Sigmoid colon (tissue), 6 donors: ENCODE measurements at regions not wholly inside any gene's neighbourhood (a gene's known extent, or its start where the extent isn't known, plus 50 kb on each side); places are given as distances from the start of the nearest gene placed in this dataset.

ENCODE experiments used
- DNase-seq: peaks from one replicate; pipeline ENCODE4 v3.0.0-alpha.2; 2019
- H3K27ac ChIP-seq, 4 donors: fragments of 200-600 bp; sonication (generic); one replicate each; pipeline ENCODE4 v1.5.1; 2016 to 2019; ENCODE audit warnings: mild to moderate bottlenecking in 1 of 4
- H3K27me3 ChIP-seq, 3 donors: fragments of 200-600 bp; sonication (generic); one replicate each; pipeline ENCODE4 v1.5.1; 2019; ENCODE audit warnings: mild to moderate bottlenecking in 1 of 3
- H3K36me3 ChIP-seq, 4 donors: fragments of 200-600 bp; sonication (generic); one replicate each; pipeline ENCODE4 v1.5.1; 2016 to 2019
- H3K4me1 ChIP-seq, 4 donors: fragments of 200-600 bp; sonication (generic); one replicate each; pipeline ENCODE4 v1.5.1; 2017 to 2019
- H3K4me3 ChIP-seq, 4 donors: fragments of 200-600 bp; sonication (generic); one replicate each; pipeline ENCODE4 v1.5.1; 2017 to 2019; ENCODE audit warnings: mild to moderate bottlenecking in 2 of 4, moderate library complexity in 1 of 4
- H3K9me3 ChIP-seq, 4 donors: fragments of 200-600 bp in 3 of 4; sonication (generic) in 3 of 4; one replicate each; pipeline versions ENCODE4 v1.5.1 to v1.6.1; 2013 to 2019
- EP300 ChIP-seq, 4 donors: sonication (generic); formaldehyde crosslinking; IDR thresholded peaks; one replicate each; pipeline ENCODE4 v1.6.1; 2017; ENCODE audit warnings: antibody characterized with exemption in 4 of 4
- POLR2A ChIP-seq, 2 donors: fragments of 450-650 bp; IDR thresholded peaks; one replicate each; pipeline ENCODE4 v1.6.1; 2016; ENCODE audit warnings: antibody characterized with exemption in 2 of 2, mild to moderate bottlenecking in 2 of 2, moderate library complexity in 2 of 2
- POLR2AphosphoS5 ChIP-seq, 4 donors: sonication (generic); formaldehyde crosslinking; IDR thresholded peaks; one replicate each; pipeline ENCODE4 v1.6.1; 2017; ENCODE audit warnings: antibody characterized with exemption in 4 of 4
- WGBS, 2 donors: extraction: QIAGEN DNeasy Blood & Tissue Kit; methylation state at CpG; one replicate each; pipeline ENCODE4 v1.1.7; 2013; 5-methylcytosine and 5-hydroxymethylcytosine counted together
- intact Hi-C: fragments of 100-400 bp; cut with DNase I; formaldehyde crosslinking; loops from one replicate; pipeline ENCODE4 v1.15.1; 2023
- TF ChIP-seq, protein P1 (sequence below), 4 experiments: fragments of 450-650 bp in 3 of 4; fragments of 200-600 bp in 1 of 4; IDR thresholded peaks; one replicate each; pipeline ENCODE4 v1.5.1; 2016 to 2019; ENCODE audit warnings: antibody characterized with exemption in 4 of 4, mild to moderate bottlenecking in 3 of 4, moderate library complexity in 2 of 4
- donor health status: healthy with polysubstance abuse.
- donor health status: healthy.

DNA sequence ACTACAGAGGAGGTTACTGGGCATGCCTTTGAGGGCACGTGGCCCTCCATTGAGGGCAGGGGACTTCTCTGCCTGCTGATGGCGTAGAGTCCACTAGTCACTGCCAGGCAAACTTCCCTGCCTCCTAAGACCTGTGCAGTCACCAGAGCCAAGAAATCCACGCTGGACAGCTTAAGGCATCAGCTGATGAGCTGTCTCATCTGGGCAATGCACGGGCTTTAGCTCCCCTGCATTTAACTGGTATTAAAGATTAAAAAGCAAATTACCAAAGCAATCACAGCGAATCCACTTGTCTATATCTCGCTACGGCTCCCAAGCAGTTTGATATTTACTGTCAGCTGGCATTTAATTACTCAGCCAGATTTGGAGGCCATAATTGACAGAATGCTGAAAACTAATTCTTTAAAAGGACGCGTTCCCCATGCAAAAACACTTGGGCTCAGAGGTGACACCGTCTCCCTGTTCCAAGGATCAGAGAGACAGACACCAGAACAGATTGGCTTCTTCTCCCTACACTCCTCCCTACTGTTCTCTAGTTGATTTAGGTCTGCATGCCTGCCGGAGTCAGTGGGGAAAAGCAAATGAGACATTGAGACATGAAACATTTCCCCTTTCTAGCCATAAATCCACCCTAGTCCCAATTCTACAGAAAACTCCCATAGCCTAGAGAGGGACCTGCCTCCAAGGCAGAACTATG, 68.5 kb downstream of the SPATA19 start:
- no peaks in the 10 kb centered on the region for H3K36me3 ChIP-seq
- intact Hi-C loops: no loop called here
- peaks cover 0 to 2% (median 0%) of the 10 kb centered on the region in 4 donors for H3K9me3 ChIP-seq
- 79% methylated on average over 11 of the region's 11 CpGs for WGBS, 2 donors
- no peaks in the 10 kb centered on the region for H3K27me3 ChIP-seq
- no peak overlapping the region for H3K4me3 ChIP-seq
- no peak for DNase-seq
- TF ChIP-seq POLR2AphosphoS5 (IDR thresholded peaks at IDR 0.05): no peak
- TF ChIP-seq EP300 (IDR thresholded peaks at IDR 0.05): no peak
- TF ChIP-seq, protein P1, sequence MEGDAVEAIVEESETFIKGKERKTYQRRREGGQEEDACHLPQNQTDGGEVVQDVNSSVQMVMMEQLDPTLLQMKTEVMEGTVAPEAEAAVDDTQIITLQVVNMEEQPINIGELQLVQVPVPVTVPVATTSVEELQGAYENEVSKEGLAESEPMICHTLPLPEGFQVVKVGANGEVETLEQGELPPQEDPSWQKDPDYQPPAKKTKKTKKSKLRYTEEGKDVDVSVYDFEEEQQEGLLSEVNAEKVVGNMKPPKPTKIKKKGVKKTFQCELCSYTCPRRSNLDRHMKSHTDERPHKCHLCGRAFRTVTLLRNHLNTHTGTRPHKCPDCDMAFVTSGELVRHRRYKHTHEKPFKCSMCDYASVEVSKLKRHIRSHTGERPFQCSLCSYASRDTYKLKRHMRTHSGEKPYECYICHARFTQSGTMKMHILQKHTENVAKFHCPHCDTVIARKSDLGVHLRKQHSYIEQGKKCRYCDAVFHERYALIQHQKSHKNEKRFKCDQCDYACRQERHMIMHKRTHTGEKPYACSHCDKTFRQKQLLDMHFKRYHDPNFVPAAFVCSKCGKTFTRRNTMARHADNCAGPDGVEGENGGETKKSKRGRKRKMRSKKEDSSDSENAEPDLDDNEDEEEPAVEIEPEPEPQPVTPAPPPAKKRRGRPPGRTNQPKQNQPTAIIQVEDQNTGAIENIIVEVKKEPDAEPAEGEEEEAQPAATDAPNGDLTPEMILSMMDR (IDR thresholded peaks at IDR 0.05): no peak
- TF ChIP-seq POLR2A (IDR thresholded peaks at IDR 0.05): no peak
- no peaks in the 10 kb centered on the region for H3K4me1 ChIP-seq
- H3K27ac ChIP-seq: no peak overlapping the region

DNA sequence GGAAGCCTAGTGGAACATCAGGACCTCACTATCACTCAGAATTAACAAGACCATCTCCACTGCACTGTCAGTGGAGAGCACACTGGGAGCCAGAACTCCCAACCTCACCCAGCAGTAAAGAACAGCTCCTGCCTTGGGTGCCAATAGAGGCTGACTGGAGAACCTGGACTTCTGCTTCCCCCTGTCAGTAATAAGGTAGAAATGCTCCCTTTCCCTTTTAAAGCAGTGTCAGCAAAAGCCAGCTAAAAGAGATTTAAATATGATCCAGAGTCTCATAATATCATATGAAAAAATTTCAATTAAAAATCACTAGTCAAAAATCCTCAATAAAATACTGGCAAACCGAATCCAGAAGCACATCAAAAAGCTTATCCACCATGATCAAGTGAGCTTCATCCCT, 82.8 kb downstream of the SPATA19 start:
- 30 to 62% methylated on average over 1 of the region's 1 CpG for WGBS, 2 donors
- no peak for TF ChIP-seq POLR2A (IDR thresholded peaks at IDR 0.05)
- no peak for TF ChIP-seq POLR2AphosphoS5 (IDR thresholded peaks at IDR 0.05)
- TF ChIP-seq, protein P1 (IDR thresholded peaks at IDR 0.05): no peak
- TF ChIP-seq EP300 (IDR thresholded peaks at IDR 0.05): no peak
- Histone ChIP-seq H3K9me3 (peaks cover 0 to 2% (median 0%) of the 10 kb centered on the region in 4 donors), H3K4me1 (no peaks in the 10 kb centered on the region), H3K4me3 (no peak overlapping the region), H3K27ac (no peak overlapping the region), H3K27me3 (no peaks in the 10 kb centered on the region), H3K36me3 (no peaks in the 10 kb centered on the region)
- intact Hi-C loops: no loop called here
- DNase-seq: no peak

DNA sequence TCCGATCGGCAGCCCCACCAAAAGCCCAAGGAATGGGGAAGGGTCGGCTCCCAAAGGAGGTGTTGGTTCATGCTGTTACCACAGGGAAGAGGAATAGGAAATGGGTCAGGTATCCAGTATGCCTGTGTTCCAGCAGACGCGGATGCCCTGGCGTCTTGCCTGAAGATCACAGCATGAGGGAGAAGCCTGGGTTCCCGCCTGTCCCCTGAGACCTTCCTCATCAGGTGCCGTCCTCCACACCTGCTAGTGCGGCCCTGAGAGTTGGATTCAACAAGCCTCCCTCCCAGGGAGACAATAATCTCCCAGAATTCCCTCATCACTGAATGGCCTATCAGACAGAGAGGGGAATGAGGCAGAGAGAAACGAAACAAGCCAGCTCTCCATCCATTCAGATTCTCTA, 92.2 kb downstream of the SPATA19 start:
- Histone ChIP-seq H3K36me3 (no peaks in the 10 kb centered on the region), H3K9me3 (no peaks in the 10 kb centered on the region), H3K4me3 (no peak overlapping the region), H3K27me3 (no peaks in the 10 kb centered on the region), H3K27ac (no peak overlapping the region), H3K4me1 (no peaks in the 10 kb centered on the region)
- intact Hi-C loops: no loop called here
- DNase-seq: no peak
- 84% methylated on average over 10 of the region's 10 CpGs for WGBS, 2 donors
- TF ChIP-seq POLR2A (IDR thresholded peaks at IDR 0.05): no peak
- TF ChIP-seq POLR2AphosphoS5 (IDR thresholded peaks at IDR 0.05): no peak
- TF ChIP-seq, protein P1 (IDR thresholded peaks at IDR 0.05): no peak
- no peak for TF ChIP-seq EP300 (IDR thresholded peaks at IDR 0.05)

DNA sequence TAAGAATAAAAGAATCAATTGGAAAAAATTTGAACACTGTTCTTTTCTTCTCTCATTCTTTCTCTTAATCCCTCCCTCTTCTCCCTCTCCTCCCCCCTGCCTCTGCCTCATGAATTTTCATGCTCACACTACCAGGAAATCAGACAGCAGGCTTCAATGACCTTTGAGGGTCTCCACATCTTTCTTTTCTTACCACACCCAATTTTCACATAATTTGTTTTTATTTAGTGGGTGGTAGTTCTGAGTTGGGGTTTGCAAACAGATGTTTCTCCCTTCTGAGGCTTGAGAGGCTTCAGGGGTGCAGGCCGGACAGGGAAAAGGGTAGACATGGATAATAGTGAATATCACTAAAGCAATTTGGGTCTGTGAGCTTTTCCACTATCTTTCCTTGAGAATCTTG, 95.5 kb downstream of the SPATA19 start:
- no peaks in the 10 kb centered on the region for H3K9me3 ChIP-seq
- TF ChIP-seq POLR2AphosphoS5 (IDR thresholded peaks at IDR 0.05): no peak
- TF ChIP-seq EP300 (IDR thresholded peaks at IDR 0.05): no peak
- no peak for TF ChIP-seq POLR2A (IDR thresholded peaks at IDR 0.05)
- TF ChIP-seq, protein P1 (IDR thresholded peaks at IDR 0.05): no peak
- peaks cover 0 to 3% (median 0%) of the 10 kb centered on the region in 3 donors for H3K27me3 ChIP-seq
- no peak for DNase-seq
- H3K4me3 ChIP-seq: no peak overlapping the region
- intact Hi-C loops: no loop called here
- 84 to 85% methylated on average over 1 of the region's 1 CpG for WGBS, 2 donors
- H3K27ac ChIP-seq: no peak overlapping the region
- no peaks in the 10 kb centered on the region for H3K36me3 ChIP-seq
- H3K4me1 ChIP-seq: no peaks in the 10 kb centered on the region

DNA sequence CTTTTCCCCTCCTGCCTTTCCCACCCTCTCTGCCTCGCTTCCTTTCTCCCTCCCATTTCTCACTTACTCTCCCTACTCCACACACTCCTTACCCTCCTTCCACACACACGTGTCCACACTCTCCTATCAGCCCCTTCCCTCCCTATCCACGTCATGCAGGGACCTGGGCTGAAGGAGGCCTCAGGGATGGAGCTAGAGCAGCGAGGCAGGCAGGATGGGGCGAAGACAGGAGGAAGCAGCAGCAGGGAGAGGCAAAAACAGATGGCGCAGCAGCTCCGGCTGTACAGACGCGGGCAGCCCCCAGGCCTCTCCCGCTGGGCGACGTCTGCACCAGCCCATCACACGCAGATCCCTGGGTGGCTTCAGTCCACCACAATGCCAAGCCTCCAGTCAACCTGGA, 97.9 kb downstream of the SPATA19 start:
- 74 to 80% methylated on average over 13 of the region's 13 CpGs for WGBS, 2 donors
- H3K4me1 ChIP-seq: no peaks in the 10 kb centered on the region

More for the DNA sequence above, 97.9 kb downstream of the SPATA19 start:
- TF ChIP-seq EP300 (IDR thresholded peaks at IDR 0.05) (no peak), POLR2A (IDR thresholded peaks at IDR 0.05) (no peak), POLR2AphosphoS5 (IDR thresholded peaks at IDR 0.05) (no peak)
- TF ChIP-seq, protein P1 (IDR thresholded peaks at IDR 0.05): no peak
- H3K4me3 ChIP-seq: no peak overlapping the region
- H3K27me3 ChIP-seq: peaks cover 0 to 3% (median 0%) of the 10 kb centered on the region in 3 donors
- DNase-seq: no peak
- no peaks in the 10 kb centered on the region for H3K36me3 ChIP-seq
- no peaks in the 10 kb centered on the region for H3K9me3 ChIP-seq
- intact Hi-C loops: no loop called here
- H3K27ac ChIP-seq: no peak overlapping the region
